ENCODE measurements at regions not wholly inside any gene's neighbourhood (a gene's known extent, or its start where the extent isn't known, plus 50 kb on each side); places are given as distances from the start of the nearest gene placed in this dataset.

DNA sequence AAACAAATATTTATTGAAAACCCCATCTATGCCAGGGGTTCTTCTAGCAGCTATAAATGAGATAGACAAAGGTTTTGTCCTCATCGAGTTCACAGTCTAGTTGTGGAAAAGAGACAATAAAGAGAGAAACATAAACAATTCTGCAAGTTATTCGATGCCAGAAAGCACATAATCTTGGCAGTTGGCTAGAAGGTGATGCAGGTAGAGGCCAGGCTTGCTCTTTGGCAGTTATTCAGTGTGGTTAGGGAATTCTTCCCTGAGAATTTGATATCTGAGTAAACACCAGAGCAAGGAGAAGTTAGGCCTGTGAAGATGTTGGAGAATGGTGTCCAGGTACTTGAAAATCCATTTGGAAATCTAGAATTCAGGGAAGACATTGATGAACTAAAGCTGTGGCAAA, 547.4 kb downstream of the SLC4A3 start (continued):
- TF ChIP-seq, protein P1, sequence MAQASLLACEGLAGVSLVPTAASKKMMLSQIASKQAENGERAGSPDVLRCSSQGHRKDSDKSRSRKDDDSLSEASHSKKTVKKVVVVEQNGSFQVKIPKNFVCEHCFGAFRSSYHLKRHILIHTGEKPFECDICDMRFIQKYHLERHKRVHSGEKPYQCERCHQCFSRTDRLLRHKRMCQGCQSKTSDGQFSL (CRISPR knock-in tag; IDR thresholded peaks at IDR 0.05): no peak
- TF ChIP-seq, protein P1 (tag; IDR thresholded peaks at IDR 0.05): no peak
- TF ChIP-seq GABPA (tag; conservative IDR thresholded peaks at IDR 0.05; ENCODE audit: low read depth) (no peak), DDX20 (tag; IDR thresholded peaks at IDR 0.05; ENCODE audit: low read depth) (no peak), MYBL2 (IDR thresholded peaks at IDR 0.05; ENCODE audit: low read depth) (no peak), MYBL2 (CRISPR knock-in tag; IDR thresholded peaks at IDR 0.05; ENCODE audit: borderline replicate concordance) (no peak), CBX8 (IDR thresholded peaks at IDR 0.05; ENCODE audit: borderline replicate concordance, extremely low read depth, low read depth, low read length, poor library complexity, severe bottlenecking) (no peak), CBFA2T3 (IDR thresholded peaks at IDR 0.05) (no peak), CC2D1A (IDR thresholded peaks at IDR 0.05) (no peak)
- TF ChIP-seq, protein P2, sequence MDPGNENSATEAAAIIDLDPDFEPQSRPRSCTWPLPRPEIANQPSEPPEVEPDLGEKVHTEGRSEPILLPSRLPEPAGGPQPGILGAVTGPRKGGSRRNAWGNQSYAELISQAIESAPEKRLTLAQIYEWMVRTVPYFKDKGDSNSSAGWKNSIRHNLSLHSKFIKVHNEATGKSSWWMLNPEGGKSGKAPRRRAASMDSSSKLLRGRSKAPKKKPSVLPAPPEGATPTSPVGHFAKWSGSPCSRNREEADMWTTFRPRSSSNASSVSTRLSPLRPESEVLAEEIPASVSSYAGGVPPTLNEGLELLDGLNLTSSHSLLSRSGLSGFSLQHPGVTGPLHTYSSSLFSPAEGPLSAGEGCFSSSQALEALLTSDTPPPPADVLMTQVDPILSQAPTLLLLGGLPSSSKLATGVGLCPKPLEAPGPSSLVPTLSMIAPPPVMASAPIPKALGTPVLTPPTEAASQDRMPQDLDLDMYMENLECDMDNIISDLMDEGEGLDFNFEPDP (CRISPR knock-in tag; IDR thresholded peaks at IDR 0.05): no peak
- TF ChIP-seq, protein P3, sequence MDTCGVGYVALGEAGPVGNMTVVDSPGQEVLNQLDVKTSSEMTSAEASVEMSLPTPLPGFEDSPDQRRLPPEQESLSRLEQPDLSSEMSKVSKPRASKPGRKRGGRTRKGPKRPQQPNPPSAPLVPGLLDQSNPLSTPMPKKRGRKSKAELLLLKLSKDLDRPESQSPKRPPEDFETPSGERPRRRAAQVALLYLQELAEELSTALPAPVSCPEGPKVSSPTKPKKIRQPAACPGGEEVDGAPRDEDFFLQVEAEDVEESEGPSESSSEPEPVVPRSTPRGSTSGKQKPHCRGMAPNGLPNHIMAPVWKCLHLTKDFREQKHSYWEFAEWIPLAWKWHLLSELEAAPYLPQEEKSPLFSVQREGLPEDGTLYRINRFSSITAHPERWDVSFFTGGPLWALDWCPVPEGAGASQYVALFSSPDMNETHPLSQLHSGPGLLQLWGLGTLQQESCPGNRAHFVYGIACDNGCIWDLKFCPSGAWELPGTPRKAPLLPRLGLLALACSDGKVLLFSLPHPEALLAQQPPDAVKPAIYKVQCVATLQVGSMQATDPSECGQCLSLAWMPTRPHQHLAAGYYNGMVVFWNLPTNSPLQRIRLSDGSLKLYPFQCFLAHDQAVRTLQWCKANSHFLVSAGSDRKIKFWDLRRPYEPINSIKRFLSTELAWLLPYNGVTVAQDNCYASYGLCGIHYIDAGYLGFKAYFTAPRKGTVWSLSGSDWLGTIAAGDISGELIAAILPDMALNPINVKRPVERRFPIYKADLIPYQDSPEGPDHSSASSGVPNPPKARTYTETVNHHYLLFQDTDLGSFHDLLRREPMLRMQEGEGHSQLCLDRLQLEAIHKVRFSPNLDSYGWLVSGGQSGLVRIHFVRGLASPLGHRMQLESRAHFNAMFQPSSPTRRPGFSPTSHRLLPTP (IDR thresholded peaks at IDR 0.05; ENCODE audit: borderline replicate concordance, extremely low read depth, insufficient read length): no peak

Data from K562 (cell line).